NB4 (cell line): ENCODE measurements at regions not wholly inside any gene's neighbourhood (a gene's known extent, or its start where the extent isn't known, plus 50 kb on each side); places are given as distances from the start of the nearest gene placed in this dataset.
A peak's percentile ranks its signal among the peaks of the same experiment; 100 is the strongest.

Experiments used
- DNase-seq: peaks from one replicate; pipeline ENCODE4 v3.0.0; 2010; ENCODE audit warnings: low read depth
- H3K4me3 ChIP-seq: one replicate; pipeline ENCODE4 v1.5.1; 2011; ENCODE audit warnings: mild to moderate bottlenecking, low read depth, low read length, moderate library complexity
- CTCF ChIP-seq: IDR thresholded peaks from one replicate; pipeline ENCODE4 v1.5.1; 2012; ENCODE audit warnings: low read depth, low read length
- MAX ChIP-seq: IDR thresholded peaks from 2 replicates; pipeline ENCODE4 v1.6.1; 2011; ENCODE audit warnings: low read depth, low read length
- MYC ChIP-seq: IDR thresholded peaks from 2 replicates; pipeline ENCODE4 v1.6.1; 2011; ENCODE audit warnings: low read depth, low read length
- POLR2A ChIP-seq: IDR thresholded peaks from 2 replicates; pipeline ENCODE4 v1.6.1; 2011; ENCODE audit warnings: mild to moderate bottlenecking; ENCODE audit not compliant: insufficient read length; ENCODE audit errors: extremely low read depth

GRCh38 chr18:73060666-73061288, 193.0 kb upstream of the NETO1 start:
- TF ChIP-seq MYC (no peak), CTCF (no peak), MAX (no peak), POLR2A (no peak)
- no peak for DNase-seq
- H3K4me3 ChIP-seq: no peak overlapping the region

GRCh38 chr18:73059280-73059679, 191.5 kb upstream of the NETO1 start:
- no peak for DNase-seq
- TF ChIP-seq POLR2A (no peak), CTCF (no peak), MYC (no peak), MAX (no peak)
- no peak overlapping the region for H3K4me3 ChIP-seq

- DNase-seq: peak; percentile 5
- TF ChIP-seq POLR2A: no peak
- TF ChIP-seq MYC: no peak
- TF ChIP-seq MAX: no peak
- no peak for TF ChIP-seq CTCF
Measured at GRCh38 chr18:73047688-73048087, 179.9 kb upstream of the NETO1 start.

GRCh38 chr18:73045037-73045436, 177.2 kb upstream of the NETO1 start:
- DNase-seq: no peak
- no peak for TF ChIP-seq MYC
- TF ChIP-seq MAX: no peak
- H3K4me3 ChIP-seq: no peak overlapping the region

More at GRCh38 chr18:73047688-73048087, 179.9 kb upstream of the NETO1 start:
- no peak overlapping the region for H3K4me3 ChIP-seq

GRCh38 chr18:73043611-73044010, 175.8 kb upstream of the NETO1 start:
- TF ChIP-seq POLR2A (no peak), CTCF (no peak), MAX (no peak), MYC (no peak)
- no peak overlapping the region for H3K4me3 ChIP-seq
- DNase-seq: no peak

- DNase-seq: no peak
- TF ChIP-seq CTCF (no peak), POLR2A (no peak), MYC (no peak), MAX (no peak)
- no peak overlapping the region for H3K4me3 ChIP-seq
Measured at GRCh38 chr18:73043211-73043610, 175.4 kb upstream of the NETO1 start.
